ENCODE measurements at regions not wholly inside any gene's neighbourhood (a gene's known extent, or its start where the extent isn't known, plus 50 kb on each side); places are given as distances from the start of the nearest gene placed in this dataset.

DNA sequence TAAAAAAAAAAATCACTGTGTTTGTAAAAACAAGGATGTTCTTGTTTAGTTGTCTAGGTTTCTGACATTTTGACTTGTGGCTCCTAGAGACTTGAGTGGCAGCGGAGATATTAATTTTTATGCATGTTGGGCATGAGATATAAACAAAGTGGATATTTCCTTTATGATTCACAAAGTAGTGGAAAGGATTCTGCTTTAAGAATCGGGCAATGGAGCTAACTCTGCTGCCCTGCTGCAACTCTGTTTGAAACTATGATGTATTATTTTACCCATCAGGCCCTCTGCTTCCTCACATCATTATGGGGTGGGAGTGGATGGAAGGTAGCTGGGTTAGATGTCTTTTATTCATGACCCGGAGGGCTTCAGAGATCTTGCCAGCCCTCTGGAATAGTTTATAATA, 94.1 kb upstream of the CD180 start:
- Histone ChIP-seq H3K4me3 (ENCODE audit: low read depth in 2 of 2, low read length in 1 of 2) (no peak overlapping the region), H3K36me3 (replicated peaks in 1 of 2; ENCODE audit: control insufficient read depth in 1 of 2, insufficient read depth in 2 of 2, low read length in 1 of 2) (no peaks in the 10 kb centered on the region), H4K20me1 (ENCODE audit: insufficient read depth) (no peaks in the 10 kb centered on the region), H3K4me1 (ENCODE audit: control insufficient read depth in 1 of 2, insufficient read depth in 2 of 2, low read depth in 1 of 2, low read length in 1 of 2) (peaks cover 0 to 13% of the 10 kb centered on the region in 2 experiments; a peak in 2 of 4 replicates), H3K9me2 (no peaks in the 10 kb centered on the region), H3K27me3 (ENCODE audit: insufficient read depth) (no peaks in the 10 kb centered on the region), H2AFZ (ENCODE audit: low read depth) (peak overlapping the region; percentile 14; the same call in 1 of the 2 replicates), H3K9me3 (no peaks in the 10 kb centered on the region), H3F3A (replicated peaks; ENCODE audit: insufficient read depth) (peaks cover 4% of the 10 kb centered on the region), H3K79me2 (ENCODE audit: insufficient read depth) (no peaks in the 10 kb centered on the region), H3K9ac (no peak overlapping the region), H3K4me2 (no peak overlapping the region), H3K27ac (ENCODE audit: low read depth in 2 of 2, low read length in 1 of 2) (no peak overlapping the region)
- TF ChIP-seq, protein P1, sequence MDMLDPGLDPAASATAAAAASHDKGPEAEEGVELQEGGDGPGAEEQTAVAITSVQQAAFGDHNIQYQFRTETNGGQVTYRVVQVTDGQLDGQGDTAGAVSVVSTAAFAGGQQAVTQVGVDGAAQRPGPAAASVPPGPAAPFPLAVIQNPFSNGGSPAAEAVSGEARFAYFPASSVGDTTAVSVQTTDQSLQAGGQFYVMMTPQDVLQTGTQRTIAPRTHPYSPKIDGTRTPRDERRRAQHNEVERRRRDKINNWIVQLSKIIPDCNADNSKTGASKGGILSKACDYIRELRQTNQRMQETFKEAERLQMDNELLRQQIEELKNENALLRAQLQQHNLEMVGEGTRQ (IDR thresholded peaks at IDR 0.05; ENCODE audit: borderline replicate concordance, low read depth, low read length), result no peak
- TF ChIP-seq FOSL2 (IDR thresholded peaks at IDR 0.05; ENCODE audit: borderline replicate concordance, low read depth), result no peak
- TF ChIP-seq FOXJ3 (CRISPR knock-in tag; IDR thresholded peaks at IDR 0.05), result no peak
- TF ChIP-seq MXI1 (IDR thresholded peaks at IDR 0.05; ENCODE audit: low read depth, low read length), result no peak
- TF ChIP-seq EZH2phosphoT487 (IDR thresholded peaks at IDR 0.05; ENCODE audit: borderline replicate concordance, low read depth), result no peak
- TF ChIP-seq GATA2 (CRISPR knock-in tag; IDR thresholded peaks at IDR 0.05), result no peak
- TF ChIP-seq ELF1 (IDR thresholded peaks at IDR 0.05), result no peak
- TF ChIP-seq MEF2A (IDR thresholded peaks at IDR 0.05; ENCODE audit: borderline replicate concordance, low read depth), result no peak
- TF ChIP-seq JUND (IDR thresholded peaks at IDR 0.05), result no peak
- CTCF ChIA-PET, result interaction anchor here (0.8 to 2.2 kb wide), 3 partner anchors 14 to 961 kb away, joined by 3 to 7 read pairs (median 3); no protein-coding TSS in a partner anchor
- DNase-seq, result no peak
- WGBS (ENCODE audit: low lambda C conversion rate), result 78% methylated on average over 3 of the region's 3 CpGs
- POLR2A ChIA-PET, result no interaction called here

DNA sequence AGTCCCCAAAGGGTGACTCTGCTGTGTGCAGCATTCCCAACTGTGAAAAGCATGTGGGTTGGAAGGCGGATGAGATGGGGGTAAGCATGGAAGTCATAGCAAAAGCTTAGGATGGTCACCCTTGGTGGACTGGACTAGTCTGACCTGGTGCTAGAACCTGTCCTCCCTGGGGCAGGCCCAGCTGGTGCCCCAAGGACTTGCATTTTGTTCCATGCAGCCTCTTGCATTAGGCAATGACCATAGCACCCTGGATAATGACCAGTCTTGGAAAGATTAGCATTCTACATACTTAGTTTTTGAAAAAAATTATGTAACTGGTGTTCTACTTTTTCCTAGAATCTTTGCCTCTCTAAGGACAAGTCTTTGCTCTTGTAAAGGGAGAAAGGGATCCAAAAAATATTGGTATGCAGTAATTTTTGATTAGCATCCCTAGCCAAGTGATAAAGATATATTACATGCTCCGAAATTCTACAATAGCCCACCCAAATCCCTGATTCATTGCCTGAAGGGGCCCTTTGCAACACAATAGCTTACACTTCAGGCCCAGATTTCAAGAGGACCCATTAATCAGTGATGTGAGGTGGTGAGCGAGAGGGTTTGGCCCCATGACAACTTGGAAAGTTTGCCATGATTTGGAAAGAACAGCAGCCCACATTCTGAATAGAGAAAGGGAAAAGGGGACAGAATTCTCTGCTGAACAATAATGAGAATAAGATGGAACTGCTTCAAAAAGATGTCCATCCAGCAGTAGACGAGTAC, 93.3 kb upstream of the CD180 start:
- Histone ChIP-seq H3K4me2 (no peak overlapping the region), H3F3A (replicated peaks; ENCODE audit: insufficient read depth) (peaks cover 4% of the 10 kb centered on the region), H3K9ac (no peak overlapping the region), H3K79me2 (ENCODE audit: insufficient read depth) (no peaks in the 10 kb centered on the region), H3K27ac (ENCODE audit: low read depth in 2 of 2, low read length in 1 of 2) (no peak overlapping the region), H3K9me3 (no peaks in the 10 kb centered on the region), H3K36me3 (replicated peaks in 1 of 2; ENCODE audit: control insufficient read depth in 1 of 2, insufficient read depth in 2 of 2, low read length in 1 of 2) (no peaks in the 10 kb centered on the region), H4K20me1 (ENCODE audit: insufficient read depth) (no peaks in the 10 kb centered on the region), H3K4me1 (ENCODE audit: control insufficient read depth in 1 of 2, insufficient read depth in 2 of 2, low read depth in 1 of 2, low read length in 1 of 2) (peaks cover 0 to 13% of the 10 kb centered on the region in 2 experiments; a peak in 2 of 4 replicates), H3K4me3 (ENCODE audit: low read depth in 2 of 2, low read length in 1 of 2) (no peak overlapping the region), H2AFZ (ENCODE audit: low read depth) (no peak overlapping the region), H3K9me2 (no peaks in the 10 kb centered on the region), H3K27me3 (ENCODE audit: insufficient read depth) (no peaks in the 10 kb centered on the region)
- no peak for DNase-seq
- ChIA-PET CTCF (interaction anchor here (2.2 kb wide), 1 partner anchor 44 kb away, joined by 7 read pairs; no protein-coding TSS in a partner anchor), POLR2A (no interaction called here)
- 87% methylated on average over 4 of the region's 4 CpGs for WGBS (ENCODE audit: low lambda C conversion rate)
- no peak for TF ChIP-seq GABPA (IDR thresholded peaks at IDR 0.05; ENCODE audit: low read depth)
- no peak for TF ChIP-seq CHD2 (IDR thresholded peaks at IDR 0.05; ENCODE audit: low read length, partially characterized antibody)
- TF ChIP-seq, protein P2, sequence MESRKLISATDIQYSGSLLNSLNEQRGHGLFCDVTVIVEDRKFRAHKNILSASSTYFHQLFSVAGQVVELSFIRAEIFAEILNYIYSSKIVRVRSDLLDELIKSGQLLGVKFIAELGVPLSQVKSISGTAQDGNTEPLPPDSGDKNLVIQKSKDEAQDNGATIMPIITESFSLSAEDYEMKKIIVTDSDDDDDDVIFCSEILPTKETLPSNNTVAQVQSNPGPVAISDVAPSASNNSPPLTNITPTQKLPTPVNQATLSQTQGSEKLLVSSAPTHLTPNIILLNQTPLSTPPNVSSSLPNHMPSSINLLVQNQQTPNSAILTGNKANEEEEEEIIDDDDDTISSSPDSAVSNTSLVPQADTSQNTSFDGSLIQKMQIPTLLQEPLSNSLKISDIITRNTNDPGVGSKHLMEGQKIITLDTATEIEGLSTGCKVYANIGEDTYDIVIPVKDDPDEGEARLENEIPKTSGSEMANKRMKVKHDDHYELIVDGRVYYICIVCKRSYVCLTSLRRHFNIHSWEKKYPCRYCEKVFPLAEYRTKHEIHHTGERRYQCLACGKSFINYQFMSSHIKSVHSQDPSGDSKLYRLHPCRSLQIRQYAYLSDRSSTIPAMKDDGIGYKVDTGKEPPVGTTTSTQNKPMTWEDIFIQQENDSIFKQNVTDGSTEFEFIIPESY (IDR thresholded peaks at IDR 0.05; ENCODE audit: borderline replicate concordance, low read depth), result no peak
- no peak for TF ChIP-seq SIN3A (IDR thresholded peaks at IDR 0.05; ENCODE audit: borderline replicate concordance, low read depth, low read length)
- no peak for TF ChIP-seq TCF12 (IDR thresholded peaks at IDR 0.05)
- no peak for TF ChIP-seq RFX5 (IDR thresholded peaks at IDR 0.05; ENCODE audit: low read length)
- TF ChIP-seq RCOR1 (IDR thresholded peaks at IDR 0.05; ENCODE audit: low read length), result no peak
- TF ChIP-seq FOXM1 (IDR thresholded peaks at IDR 0.05; ENCODE audit: low read depth), result no peak
- TF ChIP-seq, protein P3, sequence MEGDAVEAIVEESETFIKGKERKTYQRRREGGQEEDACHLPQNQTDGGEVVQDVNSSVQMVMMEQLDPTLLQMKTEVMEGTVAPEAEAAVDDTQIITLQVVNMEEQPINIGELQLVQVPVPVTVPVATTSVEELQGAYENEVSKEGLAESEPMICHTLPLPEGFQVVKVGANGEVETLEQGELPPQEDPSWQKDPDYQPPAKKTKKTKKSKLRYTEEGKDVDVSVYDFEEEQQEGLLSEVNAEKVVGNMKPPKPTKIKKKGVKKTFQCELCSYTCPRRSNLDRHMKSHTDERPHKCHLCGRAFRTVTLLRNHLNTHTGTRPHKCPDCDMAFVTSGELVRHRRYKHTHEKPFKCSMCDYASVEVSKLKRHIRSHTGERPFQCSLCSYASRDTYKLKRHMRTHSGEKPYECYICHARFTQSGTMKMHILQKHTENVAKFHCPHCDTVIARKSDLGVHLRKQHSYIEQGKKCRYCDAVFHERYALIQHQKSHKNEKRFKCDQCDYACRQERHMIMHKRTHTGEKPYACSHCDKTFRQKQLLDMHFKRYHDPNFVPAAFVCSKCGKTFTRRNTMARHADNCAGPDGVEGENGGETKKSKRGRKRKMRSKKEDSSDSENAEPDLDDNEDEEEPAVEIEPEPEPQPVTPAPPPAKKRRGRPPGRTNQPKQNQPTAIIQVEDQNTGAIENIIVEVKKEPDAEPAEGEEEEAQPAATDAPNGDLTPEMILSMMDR (IDR thresholded peaks at IDR 0.05), result no peak
- TF ChIP-seq TAF1 (IDR thresholded peaks at IDR 0.05; ENCODE audit: borderline replicate concordance, low read depth, low read length), result no peak
- TF ChIP-seq MXI1 (IDR thresholded peaks at IDR 0.05; ENCODE audit: low read depth, low read length), result no peak
- TF ChIP-seq JUND (IDR thresholded peaks at IDR 0.05), result no peak
